HG02763 (cell line): ENCODE measurements at regions not wholly inside any gene's neighbourhood (a gene's known extent, or its start where the extent isn't known, plus 50 kb on each side); places are given as distances from the start of the nearest gene placed in this dataset.

ENCODE experiments used
- ATAC-seq: cut with Tn5 transposase; IDR thresholded peaks from one replicate; pipeline ENCODE4 v1.9.1; 2021; ENCODE audit warnings: mild to moderate bottlenecking, moderate library complexity; ENCODE audit not compliant: unreplicated experiment

- ATAC-seq: no peak
Measured at GRCh38 chr15:95520922-95521321, 809.6 kb upstream of the NR2F2 start.

DNA sequence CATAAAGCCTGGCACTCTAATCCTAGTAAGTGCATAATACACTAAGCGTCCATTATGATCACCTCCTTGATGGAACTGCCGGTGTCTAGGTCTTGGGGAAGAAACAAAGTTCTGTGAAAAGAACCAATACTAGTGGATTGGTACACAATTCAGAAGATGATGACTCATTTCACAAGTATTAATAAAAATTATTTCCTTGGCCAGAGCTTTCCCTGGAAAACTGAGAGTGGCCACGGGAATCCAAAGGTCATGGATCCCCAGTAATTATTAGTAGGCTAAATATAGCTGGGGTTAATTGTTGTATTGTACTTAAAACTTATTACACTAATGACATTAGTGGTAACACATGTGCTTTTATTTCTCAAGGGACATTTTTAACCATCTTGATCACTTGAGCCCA lies 808.0 kb upstream of the NR2F2 start:
- no peak for ATAC-seq

- ATAC-seq: no peak
Measured at GRCh38 chr15:95528920-95529319, 801.6 kb upstream of the NR2F2 start.

DNA sequence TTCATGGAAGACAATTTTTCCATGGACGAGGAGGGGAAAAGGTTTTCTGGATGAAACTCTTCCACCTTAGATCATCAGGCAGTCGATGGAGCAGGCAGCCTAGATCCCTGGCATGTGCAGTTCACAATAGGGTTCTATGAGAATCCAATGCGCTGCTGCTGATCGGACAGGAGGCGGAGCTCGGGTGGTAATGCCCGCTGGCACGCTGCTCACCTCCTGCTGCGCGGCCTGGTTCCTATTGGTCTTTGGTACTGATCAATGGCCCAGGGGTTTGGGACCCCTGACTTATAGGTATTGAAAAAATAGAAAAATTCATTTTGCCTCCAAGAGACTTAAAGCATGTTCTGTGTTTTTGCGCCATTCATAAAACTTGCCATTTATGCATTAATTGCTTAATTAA lies 793.9 kb upstream of the NR2F2 start:
- no peak for ATAC-seq

GRCh38 chr15:95538693-95539092 lies 791.8 kb upstream of the NR2F2 start:
- no peak for ATAC-seq

DNA sequence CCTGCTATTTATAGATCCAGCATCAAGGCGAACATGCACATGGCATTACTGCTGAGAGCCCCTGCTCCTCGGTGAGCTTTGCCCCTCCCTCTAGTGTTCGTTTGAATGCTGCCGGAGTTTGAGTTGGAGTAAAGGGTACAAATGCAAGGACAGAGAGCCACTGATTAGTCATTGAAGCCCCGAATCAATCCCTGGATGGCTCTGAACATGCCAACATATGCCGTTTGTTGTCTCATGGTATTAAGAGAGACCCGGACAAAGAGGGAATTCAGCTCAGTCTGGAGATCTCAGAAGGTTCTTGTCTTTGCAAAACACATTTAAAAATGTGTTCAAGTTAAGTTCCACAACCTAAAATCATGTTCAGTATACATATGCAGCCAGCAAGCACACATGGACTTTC lies 789.2 kb upstream of the NR2F2 start:
- ATAC-seq: no peak

GRCh38 chr15:95549168-95549738 lies 781.2 kb upstream of the NR2F2 start:
- no peak for ATAC-seq

DNA sequence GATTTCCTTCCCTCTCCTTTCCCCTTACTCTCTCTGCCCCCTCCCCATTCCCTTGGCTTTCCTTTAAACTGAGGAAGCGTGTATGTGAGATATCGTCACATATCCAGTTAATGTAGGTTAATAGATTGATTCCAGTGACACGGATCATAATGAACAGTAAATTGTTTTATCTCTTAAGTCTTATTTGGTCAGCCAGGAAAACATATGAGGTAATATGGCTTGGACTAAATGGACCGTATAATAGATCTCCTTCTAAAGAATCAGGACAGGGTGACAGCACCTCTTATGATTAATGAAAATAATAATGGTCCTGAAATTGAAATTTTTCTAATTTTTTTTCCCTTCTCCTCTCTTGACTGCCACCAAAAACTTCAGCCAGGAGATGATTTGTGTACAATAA lies 779.8 kb upstream of the NR2F2 start:
- no peak for ATAC-seq

DNA sequence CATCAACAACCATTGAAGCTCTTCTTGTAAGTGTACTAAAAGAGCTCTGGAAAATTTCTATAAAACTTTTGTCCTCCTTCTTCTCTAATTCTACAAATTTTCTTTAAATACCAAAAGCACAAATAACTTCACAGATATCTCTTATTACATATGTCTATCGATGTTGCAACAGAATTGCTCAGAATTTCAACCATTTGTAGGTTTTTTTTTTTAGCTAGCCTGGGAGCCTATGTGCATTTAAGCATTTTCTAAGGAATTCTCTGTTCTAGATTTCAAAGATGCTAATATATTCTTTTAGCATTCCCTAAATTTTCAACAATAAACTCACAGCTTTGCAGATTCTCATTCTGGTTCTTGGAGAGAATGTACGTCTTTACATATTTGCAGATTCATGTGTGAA lies 774.3 kb upstream of the NR2F2 start:
- ATAC-seq: no peak

DNA sequence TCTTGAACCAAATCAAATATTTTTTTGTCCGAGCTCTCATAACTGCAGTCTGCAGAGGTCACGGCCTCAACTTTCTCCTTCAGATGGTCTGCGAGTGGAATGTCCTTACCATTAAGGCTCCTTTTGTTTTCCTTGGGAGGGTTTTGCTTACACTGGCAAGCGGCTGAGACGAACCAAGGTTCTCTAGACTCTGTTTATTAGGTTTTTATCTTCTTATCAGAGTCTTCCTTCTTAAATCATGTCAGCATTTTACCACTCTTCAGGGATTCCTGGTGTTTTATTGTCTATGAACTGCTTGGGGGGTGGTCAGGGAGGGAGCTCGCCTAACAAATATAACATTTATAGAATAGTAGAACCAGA lies 773.7 kb upstream of the NR2F2 start:
- ATAC-seq: no peak

DNA sequence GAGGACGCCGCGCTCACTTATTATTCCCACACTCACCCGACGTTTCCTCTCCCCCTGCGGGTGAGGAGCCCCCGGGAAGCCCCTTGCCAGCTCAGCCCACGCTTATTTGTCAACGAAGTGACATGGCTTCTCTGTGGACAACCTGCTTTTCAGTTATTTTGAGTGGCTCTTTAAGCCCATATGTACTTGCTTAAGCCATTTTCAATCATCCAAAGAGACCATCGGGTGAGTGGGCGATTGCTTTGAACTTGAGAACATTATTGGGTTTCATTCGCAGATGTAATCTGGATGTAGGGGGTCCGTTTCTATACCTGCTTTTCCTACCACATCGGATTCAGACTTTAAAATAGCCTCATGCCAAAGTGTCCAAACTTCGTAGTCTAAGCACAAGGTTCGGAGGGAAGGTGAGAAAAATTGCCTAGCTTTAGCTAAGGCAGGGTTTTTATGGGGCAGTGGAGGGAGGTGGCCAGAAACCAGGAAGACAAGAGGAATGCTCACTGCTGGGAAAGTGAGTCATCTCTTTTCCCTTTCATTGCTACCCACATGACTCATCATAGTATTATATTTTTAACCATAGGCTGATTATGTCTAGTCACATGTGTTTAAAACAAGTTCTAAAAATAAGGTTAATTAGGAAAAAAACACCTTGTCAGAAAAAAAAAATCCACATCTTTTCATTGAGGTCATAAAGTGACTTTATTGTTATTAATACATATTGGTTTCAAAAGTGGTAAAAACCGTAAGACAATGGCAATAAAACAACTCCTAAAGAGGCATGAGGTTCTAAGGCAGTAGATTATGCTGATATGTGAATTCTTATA lies 773.1 kb upstream of the NR2F2 start:
- ATAC-seq: no peak

DNA sequence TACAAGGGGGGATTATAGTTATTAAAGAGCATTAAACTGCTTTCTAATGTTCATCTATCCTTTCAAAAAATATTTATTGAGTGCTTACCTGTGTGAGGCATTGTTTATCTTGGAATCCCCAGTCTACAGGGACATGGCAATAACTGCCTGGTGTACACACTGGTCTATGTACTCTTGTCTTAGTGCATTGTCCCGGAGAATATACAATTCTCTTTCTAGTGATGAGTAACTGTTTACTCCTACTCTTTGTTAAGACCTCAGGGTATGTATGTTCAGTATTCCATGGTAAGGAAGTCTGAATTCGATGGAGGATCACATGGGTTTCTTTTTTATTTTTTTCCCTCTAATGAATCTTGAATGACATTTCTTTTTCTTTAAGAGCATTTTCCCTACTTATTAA lies 772.4 kb upstream of the NR2F2 start:
- no peak for ATAC-seq

- no peak for ATAC-seq
Measured at GRCh38 chr15:95558916-95559315, 771.6 kb upstream of the NR2F2 start.

- ATAC-seq: no peak
Measured at GRCh38 chr15:95559875-95560394, 770.6 kb upstream of the NR2F2 start.

DNA sequence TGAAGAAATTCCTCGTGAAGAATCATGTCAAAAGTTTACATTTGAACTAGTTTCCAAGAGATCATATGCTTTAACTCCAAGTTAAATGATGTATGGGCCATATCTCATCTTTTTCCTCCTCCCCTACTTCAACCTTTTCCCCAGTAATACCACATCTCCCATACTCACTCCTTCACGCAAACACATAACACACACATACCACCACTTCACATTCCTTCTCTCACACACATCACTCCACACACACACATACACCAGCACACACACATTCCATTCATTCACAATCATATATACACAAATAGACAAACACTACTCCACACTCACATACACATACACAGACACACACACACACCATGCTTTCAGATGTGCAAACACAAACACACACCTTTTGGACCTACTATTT lies 769.0 kb upstream of the NR2F2 start:
- no peak for ATAC-seq

DNA sequence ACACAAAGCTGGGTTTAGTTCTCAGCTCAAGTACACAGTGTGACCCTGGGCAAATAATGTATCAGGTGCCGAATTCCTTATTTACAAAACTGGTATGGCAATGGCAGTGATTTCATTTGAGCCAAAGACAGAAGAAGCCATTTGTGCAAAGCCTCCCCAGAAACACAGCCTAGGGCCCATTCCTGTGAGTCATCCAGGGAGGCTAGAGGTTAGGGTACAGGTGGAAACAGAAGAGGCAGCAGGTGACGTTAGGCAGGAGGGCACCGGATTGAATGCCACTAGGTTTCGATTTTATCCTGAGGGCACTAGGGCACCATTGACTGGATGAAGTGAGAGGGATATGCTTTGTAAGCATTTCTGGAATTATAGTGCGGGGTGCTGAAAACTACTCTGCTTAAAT lies 766.9 kb upstream of the NR2F2 start:
- ATAC-seq: no peak

- no peak for ATAC-seq
Measured at GRCh38 chr15:95565016-95565600, 765.4 kb upstream of the NR2F2 start.

GRCh38 chr15:95565690-95566089 lies 764.8 kb upstream of the NR2F2 start:
- no peak for ATAC-seq

GRCh38 chr15:95567686-95568085 lies 762.8 kb upstream of the NR2F2 start:
- no peak for ATAC-seq

GRCh38 chr15:95574053-95574452 lies 756.4 kb upstream of the NR2F2 start:
- no peak for ATAC-seq

DNA sequence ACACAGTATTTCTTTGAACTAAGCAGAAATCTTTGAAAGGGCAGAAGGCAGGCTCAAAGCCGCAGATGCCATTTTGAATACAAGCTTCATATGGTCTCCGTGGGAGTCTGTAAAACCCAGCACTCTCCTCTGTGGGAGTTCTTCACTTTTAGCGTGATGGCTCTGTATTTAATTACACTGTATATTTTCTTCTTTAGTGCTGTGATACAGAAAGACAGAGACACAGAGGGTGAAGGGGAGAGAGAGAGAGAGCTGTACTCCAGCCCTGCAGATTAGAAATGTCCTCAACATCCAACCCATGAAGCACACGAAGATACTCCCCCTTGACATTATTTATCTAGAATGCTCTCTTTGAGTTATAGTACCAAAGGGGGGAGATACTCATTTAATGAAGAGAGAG lies 752.6 kb upstream of the NR2F2 start:
- no peak for ATAC-seq

- ATAC-seq: no peak
Measured at GRCh38 chr15:95580121-95580520, 750.4 kb upstream of the NR2F2 start.
